Mesodermal cell (in vitro differentiated cells): ENCODE measurements at regions not wholly inside any gene's neighbourhood (a gene's known extent, or its start where the extent isn't known, plus 50 kb on each side); places are given as distances from the start of the nearest gene placed in this dataset.

Experiments
- H3K27ac ChIP-seq: 2 replicates; pipeline ENCODE4 v1.7.0; 2013; ENCODE audit warnings: mild to moderate bottlenecking, low read depth, low read length, moderate library complexity; ENCODE audit not compliant: severe bottlenecking
- H3K36me3 ChIP-seq: 2 replicates; pipeline ENCODE4 v1.7.1; 2013; ENCODE audit warnings: mild to moderate bottlenecking, low read length, moderate library complexity; ENCODE audit not compliant: control insufficient read depth, insufficient read depth
- H3K4me1 ChIP-seq: one replicate; pipeline ENCODE4 v1.7.1; 2013; ENCODE audit warnings: mild to moderate bottlenecking, low read length; ENCODE audit not compliant: insufficient read depth, control insufficient read depth, poor library complexity, severe bottlenecking
- H3K4me3 ChIP-seq: 2 replicates; pipeline ENCODE4 v1.7.0; 2013; ENCODE audit warnings: low read length, control low read depth, mild to moderate bottlenecking; ENCODE audit not compliant: insufficient read depth, poor library complexity, severe bottlenecking; ENCODE audit errors: extremely low read depth
- H3K9me3 ChIP-seq: 2 replicates; pipeline ENCODE4 v1.7.1; 2013; ENCODE audit warnings: mild to moderate bottlenecking, low read length, moderate library complexity; ENCODE audit not compliant: control insufficient read depth
- WGBS, 2 experiments: methylation state at CpG; one replicate each; pipeline ENCODE4 v1.1.5; 2013; ENCODE audit warnings: missing lambda C conversion rate in 2 of 2; ENCODE audit not compliant: insufficient coverage in 2 of 2; 5-methylcytosine and 5-hydroxymethylcytosine counted together

DNA sequence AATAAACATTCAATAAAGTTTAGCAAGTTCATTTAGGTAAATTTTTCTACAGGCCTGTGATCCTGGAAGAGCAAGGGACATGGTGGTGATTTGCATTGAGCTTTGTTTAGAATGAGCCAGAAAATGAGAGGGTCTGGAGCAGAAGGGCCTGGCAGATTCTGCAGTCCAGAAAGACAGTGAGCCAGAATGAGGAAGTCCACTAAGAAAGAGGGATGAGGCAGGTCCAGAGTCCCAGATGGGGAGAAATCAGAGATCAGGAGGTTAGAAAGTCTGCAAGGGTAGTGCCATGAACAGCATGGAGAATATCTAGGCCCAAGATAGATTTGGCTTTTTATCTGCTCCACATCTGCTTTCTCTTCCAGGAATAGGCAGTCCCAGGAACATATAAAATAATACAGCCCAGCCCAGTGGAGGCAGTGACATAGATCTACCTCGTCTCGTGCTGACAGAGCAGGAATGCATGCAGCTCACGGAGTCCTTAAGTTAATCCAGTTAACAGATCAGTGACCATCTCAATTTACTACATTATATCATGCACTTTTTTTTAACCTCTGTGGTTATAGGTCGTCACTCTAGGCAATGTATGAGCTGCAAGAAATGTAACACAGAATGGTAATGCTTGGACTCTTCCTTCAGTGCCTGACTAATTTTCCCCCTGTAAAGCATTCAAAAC is 429.0 kb downstream of the SUCLG1 start:
- H3K9me3 ChIP-seq: no peaks in the 10 kb centered on the region
- H3K36me3 ChIP-seq: no peaks in the 10 kb centered on the region
- WGBS, 2 experiments: 92 to 100% methylated on average over 3 to 4 of the region's 4 CpGs
- no peaks in the 10 kb centered on the region for H3K4me1 ChIP-seq
- no peak overlapping the region for H3K27ac ChIP-seq
- no peak overlapping the region for H3K4me3 ChIP-seq

DNA sequence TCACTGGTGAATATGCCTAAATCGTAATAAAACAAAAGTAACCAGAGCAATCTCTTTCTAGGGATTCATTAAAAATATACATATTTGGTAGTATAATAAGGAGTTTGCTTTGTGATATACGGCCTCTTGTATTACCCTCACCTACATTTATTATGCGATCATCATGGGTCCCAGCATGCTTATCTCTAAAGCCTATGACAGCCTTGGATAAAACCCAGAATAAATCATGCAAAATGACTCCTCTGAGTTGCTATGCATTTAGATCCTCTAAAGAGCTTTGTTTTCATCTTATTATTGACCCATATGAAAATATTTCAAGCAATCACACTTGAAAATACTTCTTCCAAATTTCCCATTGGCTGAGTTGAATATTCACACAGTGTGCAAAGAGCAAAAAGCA is 432.3 kb downstream of the SUCLG1 start:
- no peaks in the 10 kb centered on the region for H3K4me1 ChIP-seq
- no peak overlapping the region for H3K27ac ChIP-seq
- WGBS, 2 experiments: no CpG with 5 or more reads among the region's 3 CpGs
- H3K36me3 ChIP-seq: no peaks in the 10 kb centered on the region
- no peak overlapping the region for H3K4me3 ChIP-seq
- H3K9me3 ChIP-seq: no peaks in the 10 kb centered on the region

GRCh38 chr2:84022810-84023431 is 436.2 kb downstream of the SUCLG1 start:
- H3K4me3 ChIP-seq: no peak overlapping the region
- no peaks in the 10 kb centered on the region for H3K36me3 ChIP-seq
- H3K9me3 ChIP-seq: no peaks in the 10 kb centered on the region
- H3K27ac ChIP-seq: no peak overlapping the region
- H3K4me1 ChIP-seq: no peaks in the 10 kb centered on the region
- WGBS, 2 experiments: 58 to 94% methylated on average over 2 to 3 of the region's 5 CpGs

- Histone ChIP-seq H3K27ac (no peak overlapping the region), H3K4me1 (no peaks in the 10 kb centered on the region), H3K4me3 (no peak overlapping the region), H3K9me3 (no peaks in the 10 kb centered on the region), H3K36me3 (no peaks in the 10 kb centered on the region)
These were observed 442.1 kb downstream of the SUCLG1 start for GRCh38 chr2:84017010-84017409.

- no peaks in the 10 kb centered on the region for H3K9me3 ChIP-seq
- WGBS, 2 experiments: 90 to 100% methylated on average over 1 to 2 of the region's 5 CpGs
- no peaks in the 10 kb centered on the region for H3K4me1 ChIP-seq
- no peak overlapping the region for H3K4me3 ChIP-seq
- H3K36me3 ChIP-seq: no peaks in the 10 kb centered on the region
- H3K27ac ChIP-seq: no peak overlapping the region
These were observed 442.9 kb downstream of the SUCLG1 start for GRCh38 chr2:84016183-84016582.

- H3K4me3 ChIP-seq: no peak overlapping the region
- no peaks in the 10 kb centered on the region for H3K9me3 ChIP-seq
- no CpG with 5 or more reads among the region's 2 CpGs for WGBS, 2 experiments
- H3K4me1 ChIP-seq: no peaks in the 10 kb centered on the region
- H3K27ac ChIP-seq: no peak overlapping the region
- no peaks in the 10 kb centered on the region for H3K36me3 ChIP-seq
These were observed 461.2 kb downstream of the SUCLG1 start for GRCh38 chr2:83997889-83998288.

- Histone ChIP-seq H3K9me3 (peaks cover under 1% of the 10 kb centered on the region), H3K36me3 (no peaks in the 10 kb centered on the region), H3K4me1 (no peaks in the 10 kb centered on the region), H3K27ac (no peak overlapping the region), H3K4me3 (no peak overlapping the region)
- 80% methylated on average over 1 of the region's 2 CpGs; no CpG with 5 or more reads in 1 of the 2 experiments for WGBS, 2 experiments
These were observed 464.4 kb downstream of the SUCLG1 start for GRCh38 chr2:83994633-83995179.

GRCh38 chr2:83993873-83994632 is 465.0 kb downstream of the SUCLG1 start:
- no peak overlapping the region for H3K4me3 ChIP-seq
- H3K36me3 ChIP-seq: no peaks in the 10 kb centered on the region
- 90% methylated on average over 1 of the region's 1 CpG; no CpG with 5 or more reads in 1 of the 2 experiments for WGBS, 2 experiments
- H3K27ac ChIP-seq: no peak overlapping the region
- H3K4me1 ChIP-seq: no peaks in the 10 kb centered on the region
- H3K9me3 ChIP-seq: peaks cover 4% of the 10 kb centered on the region

- peaks cover 4% of the 10 kb centered on the region for H3K9me3 ChIP-seq
These were observed 467.1 kb downstream of the SUCLG1 start for GRCh38 chr2:83991992-83992391.

DNA sequence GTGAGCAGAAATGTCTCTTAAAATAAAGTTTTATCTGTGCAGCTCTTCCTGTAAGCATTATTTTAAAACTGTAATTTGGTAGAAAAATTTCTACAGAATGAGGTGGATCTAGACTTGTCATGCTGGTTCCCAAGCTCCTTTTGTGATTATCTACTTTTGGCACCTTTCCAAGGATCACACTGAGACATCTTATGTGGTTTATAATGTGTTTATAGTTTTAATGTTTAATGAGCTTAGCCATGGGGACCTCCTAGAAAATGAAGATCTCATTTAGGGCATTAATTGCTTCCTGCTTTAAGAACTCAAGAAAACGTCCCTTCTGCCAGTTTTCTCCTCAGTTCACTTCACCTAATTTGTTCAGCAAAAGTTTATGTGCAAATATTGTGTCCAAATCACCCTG is 468.4 kb downstream of the SUCLG1 start:
- no peaks in the 10 kb centered on the region for H3K36me3 ChIP-seq
- H3K9me3 ChIP-seq: peaks cover 4% of the 10 kb centered on the region
- H3K4me1 ChIP-seq: no peaks in the 10 kb centered on the region
- no peak overlapping the region for H3K27ac ChIP-seq
- 100% methylated on average over 1 of the region's 1 CpG for WGBS, 2 experiments
- no peak overlapping the region for H3K4me3 ChIP-seq

More at GRCh38 chr2:83991992-83992391, 467.1 kb downstream of the SUCLG1 start:
- Histone ChIP-seq H3K27ac (no peak overlapping the region), H3K36me3 (no peaks in the 10 kb centered on the region), H3K4me3 (no peak overlapping the region), H3K4me1 (no peaks in the 10 kb centered on the region)
- WGBS, 2 experiments: 70 to 87% methylated on average over 1 of the region's 3 CpGs
